ENCODE measurements at regions not wholly inside any gene's neighbourhood (a gene's known extent, or its start where the extent isn't known, plus 50 kb on each side); places are given as distances from the start of the nearest gene placed in this dataset.

DNA sequence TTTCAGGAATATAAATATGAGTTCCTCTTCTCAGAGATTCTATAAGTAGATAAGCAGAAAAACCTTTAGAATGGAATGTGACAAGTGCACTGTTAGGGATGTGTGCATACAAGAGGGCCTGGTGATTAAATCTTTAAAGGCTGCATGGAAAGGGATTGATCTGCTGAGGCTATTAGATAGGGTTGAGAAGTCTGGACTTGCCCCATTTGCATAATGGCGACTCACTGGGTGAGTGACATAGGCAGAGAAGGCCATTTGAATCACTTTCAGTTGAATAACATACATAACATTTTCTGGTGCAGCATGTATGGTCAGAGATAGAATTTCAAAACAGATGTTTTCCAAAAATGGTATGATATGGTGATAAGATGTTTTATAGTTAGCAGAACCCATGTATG lies 156.9 kb downstream of the ZNF621 start:
- Histone ChIP-seq H3K27ac (no peak overlapping the region), H3K4me1 (ENCODE audit: insufficient read depth) (no peaks in the 10 kb centered on the region), H4K20me1 (ENCODE audit: insufficient read depth, poor library complexity, severe bottlenecking) (no peaks in the 10 kb centered on the region), H3K27me3 (no peaks in the 10 kb centered on the region), H2AFZ (no peak overlapping the region), H3K9me3 (ENCODE audit: low read depth) (no peaks in the 10 kb centered on the region), H3K4me2 (no peak overlapping the region), H3K79me2 (no peaks in the 10 kb centered on the region), H3K36me3 (replicated peaks; ENCODE audit: insufficient read depth, low read depth) (no peaks in the 10 kb centered on the region), H3K9me2 (replicated peaks; ENCODE audit: insufficient read depth) (no peaks in the 10 kb centered on the region), H3K4me3 (no peak overlapping the region)
- TF ChIP-seq CTCF (IDR thresholded peaks at IDR 0.05; ENCODE audit: poor library complexity) (no peak), EZH2phosphoT487 (IDR thresholded peaks at IDR 0.05; ENCODE audit: low read depth, severe bottlenecking, unreplicated experiment) (no peak), EZH2 (IDR thresholded peaks at IDR 0.05; ENCODE audit: borderline replicate concordance) (no peak)
- 72% methylated on average over 1 of the region's 1 CpG for WGBS (ENCODE audit: low lambda C conversion rate, missing lambda C conversion rate)
- DNase-seq (ENCODE audit: low spot score) = no peak

DNA sequence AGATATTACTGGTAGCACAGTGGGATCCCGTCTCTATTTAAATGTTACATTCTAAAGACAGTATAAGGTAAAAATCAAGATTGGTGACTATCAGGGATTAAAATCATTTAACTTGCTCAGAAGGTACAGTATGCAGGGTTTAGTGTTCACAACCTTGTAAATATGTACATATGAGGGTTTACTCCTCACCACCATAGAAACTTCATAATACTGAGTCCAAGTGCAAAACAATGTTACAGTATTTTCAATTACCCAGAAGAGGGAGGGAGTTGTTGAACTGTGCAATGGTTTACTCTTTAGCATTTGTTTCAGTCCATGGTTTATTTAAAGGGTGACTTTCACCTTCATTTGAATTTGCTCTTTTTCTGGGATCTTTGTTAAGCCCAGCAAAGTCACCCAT lies 165.1 kb downstream of the ZNF621 start:
- no peak overlapping the region for H3K4me2 ChIP-seq
- TF ChIP-seq CTCF (IDR thresholded peaks at IDR 0.05; ENCODE audit: poor library complexity) = no peak
- TF ChIP-seq EZH2phosphoT487 (IDR thresholded peaks at IDR 0.05; ENCODE audit: low read depth, severe bottlenecking, unreplicated experiment) = no peak
- H3K9me3 ChIP-seq (ENCODE audit: low read depth) = no peaks in the 10 kb centered on the region
- no peaks in the 10 kb centered on the region for H4K20me1 ChIP-seq (ENCODE audit: insufficient read depth, poor library complexity, severe bottlenecking)
- H3K27me3 ChIP-seq = no peaks in the 10 kb centered on the region
- no peak for DNase-seq (ENCODE audit: low spot score)
- H2AFZ ChIP-seq = no peak overlapping the region
- H3K36me3 ChIP-seq (replicated peaks; ENCODE audit: insufficient read depth, low read depth) = no peaks in the 10 kb centered on the region
- H3K4me1 ChIP-seq (ENCODE audit: insufficient read depth) = peaks cover 3% of the 10 kb centered on the region
- no peaks in the 10 kb centered on the region for H3K9me2 ChIP-seq (replicated peaks; ENCODE audit: insufficient read depth)
- WGBS (ENCODE audit: low lambda C conversion rate, missing lambda C conversion rate) = 86% methylated on average over 1 of the region's 1 CpG
- H3K79me2 ChIP-seq = no peaks in the 10 kb centered on the region
- no peak overlapping the region for H3K27ac ChIP-seq
- no peak overlapping the region for H3K4me3 ChIP-seq

DNA sequence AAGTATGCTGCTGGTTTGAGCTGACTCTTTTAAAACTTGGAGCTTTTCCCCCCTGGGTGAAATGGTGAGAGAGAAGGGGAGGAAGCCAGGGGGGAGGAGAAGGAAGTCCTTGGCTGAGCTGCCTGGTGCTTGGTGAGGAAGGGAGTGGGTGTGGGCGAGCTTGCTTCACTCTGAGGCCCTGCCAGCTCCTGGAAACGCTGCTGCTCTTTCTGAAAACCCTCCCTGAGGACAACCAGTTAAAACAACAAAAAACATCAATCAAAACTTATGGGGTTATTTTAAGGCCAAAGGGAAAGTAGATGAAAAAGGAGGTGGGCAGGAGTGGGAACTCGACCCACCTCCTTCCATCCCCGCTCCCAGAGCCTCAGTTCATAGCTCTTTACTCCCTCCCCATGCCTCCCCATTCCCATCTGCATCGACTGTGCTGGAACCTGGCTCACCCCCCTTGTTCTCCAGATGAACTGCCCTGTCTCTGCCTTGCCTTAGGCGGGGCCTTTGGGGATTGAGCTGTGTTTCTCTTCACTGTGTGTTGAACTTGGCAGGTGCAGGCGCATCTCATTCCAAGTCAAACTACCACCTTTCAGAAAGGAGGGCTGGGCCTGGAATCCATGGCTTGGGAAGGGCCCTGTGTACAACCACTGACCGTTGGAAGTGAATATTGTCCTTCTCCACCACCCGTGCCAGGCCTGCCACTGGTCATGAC lies 166.1 kb downstream of the ZNF621 start:
- DNase-seq (ENCODE audit: low spot score) = no peak
- H3K4me3 ChIP-seq = no peak overlapping the region
- no peak for TF ChIP-seq CTCF (IDR thresholded peaks at IDR 0.05; ENCODE audit: poor library complexity)
- TF ChIP-seq EZH2phosphoT487 (IDR thresholded peaks at IDR 0.05; ENCODE audit: low read depth, severe bottlenecking, unreplicated experiment) = no peak
- TF ChIP-seq EZH2 (IDR thresholded peaks at IDR 0.05; ENCODE audit: borderline replicate concordance) = no peak
- no peaks in the 10 kb centered on the region for H4K20me1 ChIP-seq (ENCODE audit: insufficient read depth, poor library complexity, severe bottlenecking)
- H3K4me1 ChIP-seq (ENCODE audit: insufficient read depth) = peaks cover 3% of the 10 kb centered on the region
- H3K27me3 ChIP-seq = no peaks in the 10 kb centered on the region
- WGBS (ENCODE audit: low lambda C conversion rate, missing lambda C conversion rate) = 69% methylated on average over 9 of the region's 9 CpGs
- H3K36me3 ChIP-seq (replicated peaks; ENCODE audit: insufficient read depth, low read depth) = no peaks in the 10 kb centered on the region
- H3K79me2 ChIP-seq = no peaks in the 10 kb centered on the region
- H3K27ac ChIP-seq = no peak overlapping the region
- H3K9me3 ChIP-seq (ENCODE audit: low read depth) = no peaks in the 10 kb centered on the region
- H3K9me2 ChIP-seq (replicated peaks; ENCODE audit: insufficient read depth) = no peaks in the 10 kb centered on the region
- no peak overlapping the region for H3K4me2 ChIP-seq
- H2AFZ ChIP-seq = no peak overlapping the region

All from hepatocyte (in vitro differentiated cells).